NCI-H510A (cell line): ENCODE measurements at regions not wholly inside any gene's neighbourhood (a gene's known extent, or its start where the extent isn't known, plus 50 kb on each side); places are given as distances from the start of the nearest gene placed in this dataset.

Experiments
- DNase-seq: peaks from one replicate; lab custom pipeline; 2025; lab: John Stamatoyannopoulos, UW

- peak; percentile 90 for DNase-seq
Observed at GRCh38 chr6:53744321-53744720, 50.5 kb upstream of the LRRC1 start.

GRCh38 chr6:53741034-53741823 lies 53.6 kb upstream of the LRRC1 start:
- DNase-seq, result no peak

- no peak for DNase-seq
Observed at GRCh38 chr6:53737746-53738145, 57.1 kb upstream of the LRRC1 start.

GRCh38 chr6:53735896-53736295 lies 58.9 kb upstream of the LRRC1 start:
- DNase-seq, result no peak

GRCh38 chr6:53734473-53735299 lies 60.1 kb upstream of the LRRC1 start:
- DNase-seq, result peak; percentile 63

- DNase-seq, result no peak
Observed at GRCh38 chr6:53731866-53732636, 62.8 kb upstream of the LRRC1 start.

GRCh38 chr6:53730767-53731166 lies 64.0 kb upstream of the LRRC1 start:
- DNase-seq, result no peak

- no peak for DNase-seq
Observed at GRCh38 chr6:53728570-53729194, 63.1 kb upstream of the KLHL31 start.

- no peak for DNase-seq
Observed at GRCh38 chr6:53727748-53728147, 62.2 kb upstream of the KLHL31 start.

GRCh38 chr6:53725791-53726575 lies 60.4 kb upstream of the KLHL31 start:
- DNase-seq, result peak; percentile 72

GRCh38 chr6:53724501-53724900 lies 58.9 kb upstream of the KLHL31 start:
- no peak for DNase-seq

GRCh38 chr6:53723331-53723730 lies 57.8 kb upstream of the KLHL31 start:
- no peak for DNase-seq

- DNase-seq, result no peak
Observed at GRCh38 chr6:53721766-53722165, 56.2 kb upstream of the KLHL31 start.

GRCh38 chr6:53718597-53719460 lies 53.3 kb upstream of the KLHL31 start:
- peak; percentile 73 for DNase-seq

- DNase-seq, result no peak
Observed at GRCh38 chr6:53717566-53717965, 52.0 kb upstream of the KLHL31 start.

GRCh38 chr6:53715434-53715833 lies 49.9 kb upstream of the KLHL31 start:
- no peak for DNase-seq
